HG02623 (cell line): ENCODE measurements at regions not wholly inside any gene's neighbourhood (a gene's known extent, or its start where the extent isn't known, plus 50 kb on each side); places are given as distances from the start of the nearest gene placed in this dataset.

Experiments
- ATAC-seq: cut with Tn5 transposase; IDR thresholded peaks from one replicate; pipeline ENCODE4 v1.9.1; 2021; ENCODE audit warnings: moderate library complexity; ENCODE audit not compliant: unreplicated experiment

DNA sequence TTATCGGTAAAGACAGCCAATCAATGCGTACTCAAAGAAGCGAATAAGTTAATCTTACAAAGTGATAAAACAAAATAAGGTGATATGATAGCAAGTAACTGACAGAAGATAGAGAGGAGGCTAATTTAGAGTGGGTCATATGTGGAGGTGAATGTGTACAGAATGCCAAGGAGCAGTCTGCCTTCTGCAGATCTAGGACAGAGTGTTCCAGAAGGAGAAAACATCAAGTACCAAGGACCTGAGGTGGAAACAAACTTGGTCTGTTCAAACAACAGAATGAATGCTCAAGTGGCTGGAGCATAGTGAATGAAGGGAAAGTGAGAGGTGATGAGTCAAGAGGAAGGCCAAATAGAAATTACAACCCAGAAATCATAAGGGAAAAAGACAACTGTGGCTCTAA, 170.3 kb upstream of the BMP4 start:
- no peak for ATAC-seq

DNA sequence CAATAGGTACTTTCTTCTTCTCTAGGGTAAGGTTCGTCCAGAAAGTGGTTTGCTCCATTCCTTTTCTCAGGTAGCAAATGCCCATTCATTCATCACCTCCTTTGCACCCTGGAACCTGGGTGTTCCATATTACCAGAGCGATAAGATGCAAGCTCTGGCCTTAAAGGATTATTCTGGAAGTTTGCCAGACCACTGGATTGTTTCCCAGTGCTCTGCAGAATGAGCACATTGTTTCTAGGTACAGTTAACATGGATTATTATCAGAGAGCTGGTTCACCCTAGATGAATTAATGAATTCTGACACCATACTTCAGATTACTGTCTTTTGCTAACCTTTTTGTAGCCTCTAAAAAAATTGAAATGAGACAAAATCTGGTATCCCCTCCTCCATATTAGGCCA, 170.9 kb upstream of the BMP4 start:
- ATAC-seq: no peak

DNA sequence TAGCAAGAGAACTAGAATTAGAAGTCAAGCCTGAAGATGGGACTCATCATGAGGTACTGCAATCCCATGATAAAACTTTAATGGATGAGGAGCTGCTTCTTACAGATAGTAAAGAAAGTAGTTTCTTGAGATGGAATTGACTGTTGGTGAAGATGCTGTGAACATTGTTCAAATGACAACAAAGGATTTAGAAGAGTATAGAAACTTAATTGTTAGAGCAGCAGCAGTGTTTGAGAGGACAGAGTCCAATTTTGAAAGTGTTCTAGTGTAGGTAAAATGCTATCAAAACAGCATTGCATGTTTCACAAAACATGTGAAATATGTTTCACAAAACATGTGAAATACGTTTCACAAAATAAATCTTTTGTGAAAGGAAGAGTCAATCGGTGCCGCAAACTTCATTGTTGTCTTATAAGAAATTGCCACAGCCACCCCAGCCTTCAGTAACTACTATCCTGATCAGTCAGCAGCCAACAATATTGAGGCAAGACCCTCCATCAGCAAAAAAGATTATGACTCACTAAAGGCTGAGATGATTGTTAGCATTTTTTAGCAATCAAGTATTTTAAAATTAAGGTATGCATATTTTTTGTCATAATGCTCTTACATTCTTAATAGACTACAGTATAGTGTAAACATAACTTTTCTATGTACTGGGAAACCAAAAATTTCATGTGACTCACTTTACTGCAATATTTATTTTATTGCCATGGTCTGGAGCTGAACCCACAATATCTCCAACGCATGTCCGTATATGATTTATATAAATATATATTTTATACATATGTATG, 173.4 kb upstream of the BMP4 start:
- no peak for ATAC-seq

DNA sequence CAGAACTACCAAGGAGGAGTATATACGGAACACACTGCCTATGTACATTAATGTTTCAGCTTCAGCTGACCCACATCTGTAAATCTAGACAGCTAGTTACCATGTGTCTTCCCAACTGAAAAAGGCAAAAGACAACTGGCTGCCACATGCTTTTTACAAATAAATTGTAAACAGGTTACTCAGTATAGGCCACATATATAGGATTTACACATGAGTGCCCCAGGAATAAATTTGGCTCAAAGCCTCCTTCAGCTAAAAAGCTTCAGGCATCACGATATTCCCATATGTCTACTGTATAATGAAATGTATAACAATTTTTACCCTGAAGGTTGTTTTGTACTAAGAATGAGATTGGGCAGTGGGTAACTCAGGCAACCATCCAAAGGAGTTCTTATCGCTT, 175.9 kb upstream of the BMP4 start:
- ATAC-seq: no peak

DNA sequence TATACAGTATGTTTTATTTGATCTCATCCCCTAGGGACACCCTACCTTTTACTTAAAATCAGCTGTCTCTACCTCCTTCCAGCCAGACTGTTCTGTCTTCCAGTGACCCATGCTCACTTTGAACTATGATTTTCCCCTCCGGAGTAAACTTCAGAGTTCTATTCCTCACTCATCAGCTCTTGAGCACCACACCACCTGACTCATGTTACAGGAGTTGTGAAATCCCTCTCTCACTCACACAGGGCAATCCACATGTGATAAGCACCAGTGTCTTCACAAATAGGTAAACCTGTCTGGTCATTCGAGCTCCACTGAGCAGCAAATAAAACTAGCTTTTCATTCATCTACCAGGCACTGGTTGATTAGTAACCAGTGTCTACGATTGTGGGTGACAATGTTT, 177.3 kb upstream of the BMP4 start:
- no peak for ATAC-seq

DNA sequence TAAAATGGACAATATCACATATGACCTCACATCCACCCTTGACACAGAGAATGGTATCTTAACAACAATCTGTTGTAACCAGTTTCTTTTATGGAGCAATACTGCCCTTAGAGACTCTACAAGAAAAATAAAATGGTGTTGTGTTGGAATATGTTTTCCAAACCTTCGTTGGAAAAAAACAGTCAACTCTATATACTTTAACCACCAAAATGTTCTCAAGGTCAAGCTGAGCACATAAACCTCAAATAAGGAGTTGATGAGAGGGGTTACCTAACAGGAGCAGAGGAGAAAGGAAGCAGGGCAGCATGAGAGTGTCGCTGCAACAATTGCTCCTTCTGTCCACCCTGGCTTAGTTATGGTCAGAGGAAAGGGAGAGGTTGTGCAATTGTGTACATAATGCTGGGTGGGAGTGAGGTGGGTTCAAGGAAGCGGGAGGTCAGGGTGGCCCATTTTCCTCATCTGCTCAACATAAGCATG, 179.2 kb upstream of the BMP4 start:
- no peak for ATAC-seq

DNA sequence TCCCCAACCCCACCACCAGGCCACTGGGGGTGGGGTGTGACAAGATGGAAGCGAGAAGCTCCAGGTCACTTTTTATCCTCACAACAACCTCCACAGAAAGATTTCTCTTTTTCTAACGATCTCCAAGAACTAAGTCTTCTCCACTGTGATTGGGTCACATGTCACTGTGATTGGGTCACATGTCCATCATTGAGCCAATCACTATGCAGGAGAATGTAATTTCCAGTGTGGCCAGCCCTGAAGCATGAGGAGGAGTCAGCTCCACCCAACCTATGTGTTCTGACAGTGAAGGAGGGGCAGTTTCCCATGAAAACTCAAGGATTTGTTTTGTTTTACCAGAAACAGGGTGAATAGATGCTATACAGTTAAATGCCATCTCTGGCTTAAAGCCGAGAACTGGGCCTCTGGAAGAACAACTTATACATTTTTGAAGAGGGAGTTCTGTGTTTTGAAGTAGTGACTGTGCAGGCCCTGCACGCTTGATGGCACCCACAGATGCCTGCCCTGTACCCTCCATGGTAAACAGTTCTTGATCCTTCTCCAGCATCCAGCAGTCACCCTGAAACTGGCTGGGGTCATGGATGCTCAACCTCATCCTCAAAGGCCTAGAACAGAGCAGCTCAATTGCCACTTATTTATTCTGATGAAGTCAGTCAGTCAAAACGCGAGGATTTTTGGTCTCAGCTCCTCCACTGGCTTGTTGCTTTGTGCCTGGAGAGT, 180.4 kb upstream of the BMP4 start:
- ATAC-seq: no peak

DNA sequence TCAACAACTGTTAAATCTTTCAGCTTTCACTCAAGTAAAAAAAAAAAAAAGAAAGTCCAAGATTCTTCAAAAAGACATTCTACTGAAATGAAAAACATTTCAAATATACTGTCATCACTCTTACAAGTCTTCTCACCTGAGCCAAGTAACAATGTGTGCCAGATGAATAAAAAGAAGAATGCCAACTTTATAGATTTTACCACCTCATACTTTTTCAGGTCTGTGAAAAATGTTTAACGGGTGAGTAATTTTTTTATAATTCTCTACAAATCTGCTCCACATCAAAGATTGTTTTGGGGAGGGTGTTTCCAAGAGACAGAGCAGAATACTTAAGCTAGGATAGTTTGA, 181.0 kb upstream of the BMP4 start:
- no peak for ATAC-seq

DNA sequence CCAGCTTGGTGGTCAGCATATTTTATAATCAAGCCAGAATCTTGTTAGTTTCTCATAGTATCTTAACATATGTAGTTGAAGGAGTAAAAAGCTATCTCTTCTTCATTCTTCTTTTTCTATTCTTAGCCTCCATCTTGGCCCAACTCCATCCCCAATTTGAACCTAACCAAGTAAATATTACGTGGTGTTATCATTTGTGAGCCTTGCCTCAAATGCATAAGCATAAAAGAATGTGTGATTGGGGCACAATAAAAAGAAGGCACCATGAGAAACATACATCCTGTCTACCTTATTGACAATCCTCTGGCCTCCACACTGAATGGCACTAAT, 181.4 kb upstream of the BMP4 start:
- ATAC-seq: no peak

DNA sequence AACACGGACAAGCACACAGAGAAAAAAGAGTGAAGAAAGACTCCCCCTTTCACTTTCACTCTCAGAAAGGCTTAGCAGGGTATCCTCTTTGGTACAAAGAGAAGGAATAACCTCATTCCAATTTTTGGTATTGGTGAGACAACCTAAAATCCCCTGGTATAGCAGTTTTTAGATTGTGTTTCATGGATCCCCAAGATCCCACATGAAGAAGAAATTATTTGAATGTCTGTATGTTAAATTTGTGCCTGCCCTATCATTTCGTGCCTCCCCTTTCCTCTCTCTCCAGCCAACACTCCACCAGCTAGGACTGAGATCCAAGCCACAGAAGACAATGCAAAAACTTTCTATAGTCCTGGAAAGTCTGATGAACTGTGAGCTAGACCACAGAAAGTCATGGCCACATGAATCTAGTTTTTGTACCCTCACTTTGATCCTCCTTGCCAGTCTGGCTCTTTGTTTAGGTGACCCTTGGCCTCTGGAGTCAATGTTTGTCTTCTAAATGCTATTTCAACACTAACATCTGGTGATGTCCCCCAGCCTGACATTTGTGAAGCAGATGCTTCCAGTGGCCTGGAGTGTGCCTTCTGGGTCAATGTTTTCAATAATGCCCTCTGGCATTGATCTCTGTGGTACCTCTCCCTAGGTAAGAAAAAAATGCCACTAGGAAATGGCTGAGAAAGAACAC, 181.9 kb upstream of the BMP4 start:
- ATAC-seq: no peak

DNA sequence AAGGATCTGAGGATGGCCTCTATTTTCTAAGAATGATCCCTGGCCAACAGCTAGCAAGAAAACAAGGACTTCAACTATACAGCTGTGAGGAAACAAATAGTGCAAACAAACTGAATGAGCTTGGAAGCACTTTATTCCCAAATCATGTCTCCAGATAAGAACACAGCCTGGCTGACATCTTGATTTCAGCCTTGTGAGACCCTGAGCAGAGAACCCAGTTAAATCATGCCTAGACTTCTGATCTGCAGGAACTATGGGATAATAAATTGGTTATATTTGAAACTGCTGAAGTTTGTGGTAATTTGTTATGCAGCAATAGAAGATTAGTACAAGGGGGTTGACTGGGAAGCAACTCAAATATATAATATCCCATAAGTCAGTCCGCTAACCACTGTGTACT, 183.9 kb upstream of the BMP4 start:
- ATAC-seq: no peak

DNA sequence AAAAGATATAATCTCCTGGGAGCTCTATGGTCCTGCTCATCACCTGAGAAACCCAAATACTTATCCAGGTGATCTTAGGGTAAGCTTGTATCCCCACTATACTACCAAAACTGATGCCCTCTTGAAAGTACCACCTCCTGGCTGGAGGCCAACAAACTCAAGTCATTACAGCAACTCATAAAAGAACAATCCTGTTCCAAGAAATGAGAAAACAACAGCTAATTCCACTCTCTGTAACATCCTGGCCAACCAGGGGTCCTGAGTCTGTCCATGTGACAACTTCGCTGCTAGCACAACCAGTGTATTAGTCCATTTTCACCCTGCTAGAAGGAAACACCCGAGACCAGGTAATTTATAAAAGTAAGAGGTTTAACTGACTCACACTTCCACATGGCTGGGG, 190.0 kb upstream of the BMP4 start:
- ATAC-seq: no peak

DNA sequence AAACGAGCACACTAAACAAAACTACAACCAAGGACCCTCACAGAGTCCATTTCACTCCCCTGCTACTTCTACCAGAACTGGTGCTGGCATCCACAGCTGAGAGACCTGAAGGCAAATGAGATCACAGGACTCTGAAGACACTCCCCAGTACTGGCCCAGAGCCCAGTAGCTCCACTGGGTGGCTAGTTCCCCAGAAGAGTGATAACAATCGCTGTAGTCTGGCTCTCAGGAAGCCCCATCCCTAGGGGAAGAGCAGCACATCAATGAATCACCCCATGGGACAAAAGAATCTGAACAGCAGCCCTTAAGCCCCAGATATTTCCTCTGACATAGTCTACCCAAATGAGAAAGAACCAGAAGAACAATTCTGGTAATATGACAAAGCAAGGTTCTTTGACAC, 190.7 kb upstream of the BMP4 start:
- ATAC-seq: no peak

DNA sequence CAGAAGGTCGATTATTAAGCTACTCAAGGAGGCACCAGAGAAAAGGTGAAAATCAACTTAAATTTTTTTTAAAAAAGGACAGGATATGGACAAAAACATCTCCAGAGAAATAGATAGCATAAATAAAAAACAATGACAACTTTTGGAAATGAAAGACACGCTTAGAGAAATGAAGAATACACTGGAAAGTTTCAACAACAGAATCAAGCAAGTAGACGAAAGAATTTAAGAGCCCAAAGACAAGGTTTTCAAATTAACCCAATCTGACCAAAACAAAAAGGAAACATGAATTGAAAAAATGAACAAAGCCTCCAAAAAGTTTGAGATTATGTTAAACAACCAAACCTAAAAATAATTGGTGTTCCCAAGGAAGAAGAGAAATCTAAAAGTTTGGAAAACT, 191.1 kb upstream of the BMP4 start:
- no peak for ATAC-seq

DNA sequence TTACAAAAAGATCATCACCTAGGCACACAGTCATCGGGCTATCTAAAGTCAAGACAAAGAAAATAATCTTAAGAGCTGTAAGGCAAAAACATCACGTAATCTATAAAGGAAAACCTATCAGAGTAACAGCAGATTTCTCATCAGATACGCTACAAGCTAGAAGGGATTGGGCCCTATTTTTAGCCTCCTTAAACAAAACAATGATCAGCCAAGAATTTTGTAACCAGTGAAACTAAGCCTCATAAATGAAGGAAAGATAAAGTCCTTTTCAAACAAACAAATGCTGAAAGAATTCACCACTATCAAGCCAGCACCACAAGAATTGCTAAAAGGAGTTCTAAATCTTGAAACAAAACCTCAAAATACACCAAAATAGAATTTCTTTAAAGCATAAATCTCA, 191.6 kb upstream of the BMP4 start:
- ATAC-seq: no peak

DNA sequence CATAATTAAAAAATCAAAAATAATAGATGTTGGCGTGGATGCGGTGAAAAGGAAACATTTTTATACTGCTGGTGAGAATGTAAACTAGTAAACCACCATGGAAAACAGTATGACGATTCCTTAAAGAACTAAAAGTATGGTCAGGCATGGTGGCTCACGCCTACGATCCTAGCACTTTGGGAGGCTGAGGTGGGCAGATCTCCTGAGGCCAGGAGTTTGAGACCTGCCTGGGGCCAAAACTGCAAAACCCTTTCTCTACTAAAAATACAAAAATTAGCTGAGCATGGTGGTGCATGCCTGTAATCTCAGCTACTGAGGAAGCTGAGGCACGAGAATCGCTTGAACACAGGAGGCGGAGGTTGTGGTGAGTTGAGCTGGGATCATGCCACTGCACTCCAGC, 195.7 kb upstream of the BMP4 start:
- no peak for ATAC-seq

DNA sequence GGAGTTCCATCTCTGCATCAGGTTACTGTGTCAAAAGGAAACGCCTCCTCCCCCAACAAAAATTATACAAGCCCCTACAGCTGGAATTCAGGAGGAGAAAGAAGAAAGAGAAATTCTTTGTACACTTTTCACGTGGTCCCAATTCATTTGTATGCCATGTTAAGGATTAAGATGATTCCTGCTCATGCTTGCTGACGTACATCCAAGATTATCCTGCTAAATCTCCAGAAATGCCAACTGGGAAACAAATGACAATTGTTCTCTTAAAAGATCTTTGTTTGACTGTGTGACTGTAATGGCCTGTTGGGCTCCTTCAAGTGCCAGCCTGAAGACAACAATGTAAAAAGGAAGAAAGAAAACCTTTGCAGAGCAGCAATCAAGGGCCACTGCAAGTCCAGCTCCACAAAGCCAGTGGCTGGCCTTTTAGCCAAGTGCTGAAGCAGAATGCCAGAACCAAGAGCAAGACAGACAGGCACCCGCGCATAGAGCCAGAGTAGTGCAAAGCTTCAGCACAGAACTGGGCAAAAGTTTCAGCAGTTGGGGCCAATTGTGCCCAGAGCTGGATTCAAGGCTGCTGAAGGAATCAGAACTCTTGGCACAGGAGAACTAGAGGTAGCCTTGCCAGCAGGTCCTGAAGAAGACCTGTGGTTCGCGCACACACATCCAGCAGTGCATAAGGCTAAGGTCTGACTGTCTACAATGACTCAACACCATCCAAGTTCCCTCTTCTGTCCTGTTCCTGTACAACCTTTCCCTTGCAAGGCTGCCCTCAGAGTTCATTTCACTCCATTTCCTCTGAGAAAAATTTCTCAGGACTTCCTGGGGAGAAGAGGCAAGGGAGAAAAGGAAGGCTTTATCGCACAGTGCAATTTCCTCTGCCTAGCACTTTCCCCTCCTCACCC, 209.7 kb upstream of the BMP4 start:
- ATAC-seq: no peak

DNA sequence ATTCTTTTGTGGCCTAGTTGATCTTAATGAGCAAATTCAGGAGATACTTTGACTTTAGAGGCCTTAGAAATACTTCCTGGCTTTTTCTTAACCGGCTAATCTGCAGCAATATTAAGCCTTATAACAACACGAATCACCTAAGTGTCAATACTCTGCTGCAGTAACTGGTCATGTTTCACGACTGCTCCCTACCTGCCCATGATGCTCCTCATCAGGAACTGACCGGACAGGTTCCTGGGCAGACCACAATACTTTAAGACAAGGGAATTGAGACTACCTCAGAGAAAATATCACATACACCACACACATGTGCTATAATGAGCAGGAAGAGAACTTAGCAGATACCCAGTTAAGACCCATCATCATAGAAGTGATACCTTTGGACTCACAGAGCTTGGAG, 211.9 kb upstream of the BMP4 start:
- no peak for ATAC-seq

DNA sequence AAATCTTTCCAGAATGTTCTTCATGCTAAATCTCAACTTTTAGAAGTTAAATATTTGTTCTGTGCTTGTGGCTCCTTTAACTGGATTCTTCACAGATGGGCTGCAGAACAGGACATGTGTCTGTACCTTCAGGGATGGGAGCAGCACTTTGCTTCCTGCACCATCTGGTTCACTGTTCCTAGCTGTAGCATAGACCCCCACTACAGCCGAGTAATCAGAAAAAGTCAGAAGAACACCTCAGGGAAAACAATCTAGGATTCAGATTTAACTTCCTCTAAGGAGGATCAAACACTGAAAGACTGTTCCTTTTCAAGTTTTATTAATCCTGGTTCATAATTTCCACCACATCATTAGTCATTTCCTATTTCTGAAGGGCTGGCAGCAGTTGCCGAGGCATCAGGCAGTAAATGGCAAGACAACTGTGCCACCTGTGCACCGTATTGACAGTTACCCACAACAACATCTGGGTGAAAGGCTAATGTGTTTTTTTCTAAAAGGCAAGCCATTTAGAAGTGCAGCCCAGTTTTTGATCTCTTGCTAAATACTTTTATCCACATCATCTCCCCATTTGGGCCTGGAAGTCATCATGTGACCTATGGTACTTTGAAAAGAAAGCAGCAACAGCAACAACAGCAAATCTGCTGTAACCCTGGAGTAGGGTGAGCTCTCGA, 212.8 kb upstream of the BMP4 start:
- ATAC-seq: no peak

DNA sequence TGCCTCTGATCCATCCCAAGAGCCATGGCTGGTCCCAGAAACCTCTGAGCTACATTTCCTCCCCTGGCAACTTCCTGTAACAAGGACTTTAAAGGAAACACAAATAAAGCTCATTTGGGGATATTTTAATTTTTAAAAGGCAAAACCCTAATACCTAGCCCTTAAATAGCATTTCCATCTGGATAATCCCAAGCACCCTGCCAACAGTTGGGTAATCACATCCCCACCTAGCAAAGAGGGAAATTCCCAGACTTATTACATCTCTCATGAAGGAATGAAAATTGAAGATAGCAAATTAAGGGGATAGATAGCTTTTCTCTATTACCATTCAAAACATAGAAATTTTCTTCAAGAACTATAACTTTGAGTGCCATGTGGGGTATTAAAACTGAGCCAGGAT, 213.7 kb upstream of the BMP4 start:
- no peak for ATAC-seq

DNA sequence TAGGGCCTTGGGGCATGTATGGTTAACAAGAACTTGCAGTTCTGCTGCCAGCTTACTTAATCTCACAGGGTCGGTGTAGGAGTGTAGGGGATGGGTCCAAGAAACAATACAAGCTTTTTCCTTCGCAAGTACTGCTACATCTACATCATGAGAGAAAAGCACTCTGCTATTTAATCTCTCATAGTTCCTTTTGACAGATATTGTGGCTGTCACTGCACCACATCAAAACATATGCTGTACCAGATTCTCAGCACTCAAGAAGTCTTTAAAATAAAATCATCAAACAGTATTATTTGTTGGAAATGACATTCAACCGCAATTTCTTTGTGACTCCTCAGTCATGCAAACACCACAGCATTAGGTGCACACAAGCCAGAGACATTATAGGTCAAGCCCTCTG, 215.5 kb upstream of the BMP4 start:
- ATAC-seq: no peak
